GM19025 (cell line): ENCODE measurements at regions not wholly inside any gene's neighbourhood (a gene's known extent, or its start where the extent isn't known, plus 50 kb on each side); places are given as distances from the start of the nearest gene placed in this dataset.

Source experiments
- ATAC-seq: cut with Tn5 transposase; IDR thresholded peaks from one replicate; pipeline ENCODE4 v1.9.1; 2021; ENCODE audit warnings: mild to moderate bottlenecking, low read depth, moderate library complexity; ENCODE audit not compliant: unreplicated experiment

GRCh38 chr12:87689196-87689595 is 340.0 kb downstream of the C12orf50 start:
- ATAC-seq, result no peak

- no peak for ATAC-seq
Observed at GRCh38 chr12:87687362-87687761, 341.8 kb downstream of the C12orf50 start.

GRCh38 chr12:87685696-87686095 is 343.5 kb downstream of the C12orf50 start:
- ATAC-seq, result no peak

- ATAC-seq, result no peak
Observed at GRCh38 chr12:87679251-87679650, 349.9 kb downstream of the C12orf50 start.

GRCh38 chr12:87678453-87678852 is 350.7 kb downstream of the C12orf50 start:
- ATAC-seq, result no peak

- no peak for ATAC-seq
Observed at GRCh38 chr12:87676731-87677130, 352.5 kb downstream of the C12orf50 start.

GRCh38 chr12:87671757-87672156 is 357.4 kb downstream of the C12orf50 start:
- no peak for ATAC-seq

GRCh38 chr12:87670448-87670847 is 358.8 kb downstream of the C12orf50 start:
- ATAC-seq, result no peak

- ATAC-seq, result no peak
Observed at GRCh38 chr12:87667378-87667777, 361.8 kb downstream of the C12orf50 start.

- no peak for ATAC-seq
Observed at GRCh38 chr12:87661786-87662377, 367.3 kb downstream of the C12orf50 start.

- ATAC-seq, result no peak
Observed at GRCh38 chr12:87660987-87661774, 368.0 kb downstream of the C12orf50 start.

- no peak for ATAC-seq
Observed at GRCh38 chr12:87660291-87660690, 368.9 kb downstream of the C12orf50 start.

- ATAC-seq, result no peak
Observed at GRCh38 chr12:87656311-87656710, 372.9 kb downstream of the C12orf50 start.

- ATAC-seq, result no peak
Observed at GRCh38 chr12:87651670-87652425, 377.4 kb downstream of the C12orf50 start.

GRCh38 chr12:87642245-87642644 is 387.0 kb downstream of the C12orf50 start:
- no peak for ATAC-seq

- no peak for ATAC-seq
Observed at GRCh38 chr12:87618199-87618598, 411.0 kb downstream of the C12orf50 start.

- no peak for ATAC-seq
Observed at GRCh38 chr12:87612996-87613395, 416.2 kb downstream of the C12orf50 start.

- ATAC-seq, result no peak
Observed at GRCh38 chr12:87608321-87608720, 420.9 kb downstream of the C12orf50 start.

- ATAC-seq, result no peak
Observed at GRCh38 chr12:87603727-87604126, 425.5 kb downstream of the C12orf50 start.

GRCh38 chr12:87599459-87599858 is 429.7 kb downstream of the C12orf50 start:
- ATAC-seq, result no peak

- ATAC-seq, result no peak
Observed at GRCh38 chr12:87597114-87597513, 432.1 kb downstream of the C12orf50 start.
